Islet precursor cell (in vitro differentiated cells): ENCODE measurements at regions not wholly inside any gene's neighbourhood (a gene's known extent, or its start where the extent isn't known, plus 50 kb on each side); places are given as distances from the start of the nearest gene placed in this dataset.
"Not testable (repeated sequence)": the region's sequence is repeated elsewhere in the genome, so short reads cannot be mapped to it uniquely, and the experiment has no call there.

ENCODE experiments used
- DNase-seq: peaks from one replicate; pipeline ENCODE4 v3.0.0-alpha.2; 2018

DNA sequence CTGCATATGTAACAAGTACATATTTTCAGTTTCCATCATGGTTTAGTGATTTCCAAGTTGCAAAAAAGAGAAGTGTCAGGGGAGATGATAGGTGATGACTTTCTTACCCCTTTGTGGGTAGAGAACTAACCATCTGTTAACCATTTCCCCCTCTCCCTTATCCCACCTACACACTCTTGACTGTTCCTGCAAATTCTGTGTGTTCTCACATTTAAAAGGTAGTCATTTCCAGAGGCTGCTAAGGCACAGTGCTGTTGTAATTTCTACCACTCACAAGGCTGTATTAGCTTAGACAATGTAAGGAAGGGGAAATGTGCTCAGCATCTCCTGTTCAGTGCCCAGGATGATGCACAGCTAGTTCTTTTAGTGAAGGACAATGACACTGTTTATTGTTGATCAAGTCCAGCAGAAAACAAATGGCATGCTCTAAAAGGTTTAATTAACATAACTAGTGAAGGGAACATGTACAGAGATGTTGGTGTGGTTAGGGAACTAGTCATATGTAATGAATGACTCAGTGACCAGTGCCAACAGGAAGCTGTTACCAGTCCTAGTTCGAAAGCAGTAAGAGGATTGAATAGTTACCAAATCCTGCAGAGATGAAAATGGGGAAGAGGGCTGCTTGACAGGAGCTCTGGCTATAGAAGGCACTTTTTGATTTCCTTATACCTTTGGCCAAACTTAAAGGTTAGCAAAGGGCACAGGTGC, 165.1 kb downstream of the PLK2 start:
- DNase-seq, result peak; percentile 28

DNA sequence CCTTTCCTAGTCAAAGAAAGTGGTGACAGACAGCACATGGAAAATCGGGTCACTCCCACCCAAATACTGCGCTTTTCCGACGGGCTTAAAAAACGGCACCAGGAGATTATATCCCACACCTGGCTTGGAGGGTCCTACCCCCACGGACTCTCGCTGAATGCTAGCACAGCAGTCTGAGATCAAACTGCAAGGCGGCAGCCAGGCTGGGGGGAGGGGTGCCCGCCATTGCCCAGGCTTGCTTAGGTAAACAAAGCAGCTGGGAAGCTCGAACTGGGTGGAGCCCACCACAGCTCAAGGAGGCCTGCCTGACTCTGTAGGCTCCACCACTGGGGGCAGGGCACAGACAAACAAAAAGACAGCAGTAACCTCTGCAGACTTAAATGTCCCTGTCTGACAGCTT, 171.6 kb downstream of the PLK2 start:
- not testable (repeated sequence) for DNase-seq

DNA sequence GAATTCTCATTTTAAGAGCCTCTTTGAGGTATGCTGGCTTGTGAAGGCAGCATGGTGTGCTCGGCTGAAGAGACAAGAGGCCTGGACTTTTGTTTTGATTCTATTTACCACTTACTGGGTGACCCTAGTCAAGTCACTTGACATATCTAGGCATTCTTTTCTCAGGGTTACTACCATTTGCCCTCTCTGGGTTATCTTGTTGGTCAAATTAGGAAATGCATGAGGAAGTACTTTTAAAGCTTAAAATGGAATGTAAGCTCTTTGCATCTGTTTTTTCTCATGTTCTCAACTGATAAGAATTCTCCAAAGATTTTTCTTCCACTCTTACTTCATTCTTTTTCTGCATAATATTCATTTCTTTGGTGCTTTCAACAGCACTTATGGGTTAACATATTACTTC, 173.1 kb downstream of the PLK2 start:
- no peak for DNase-seq

DNA sequence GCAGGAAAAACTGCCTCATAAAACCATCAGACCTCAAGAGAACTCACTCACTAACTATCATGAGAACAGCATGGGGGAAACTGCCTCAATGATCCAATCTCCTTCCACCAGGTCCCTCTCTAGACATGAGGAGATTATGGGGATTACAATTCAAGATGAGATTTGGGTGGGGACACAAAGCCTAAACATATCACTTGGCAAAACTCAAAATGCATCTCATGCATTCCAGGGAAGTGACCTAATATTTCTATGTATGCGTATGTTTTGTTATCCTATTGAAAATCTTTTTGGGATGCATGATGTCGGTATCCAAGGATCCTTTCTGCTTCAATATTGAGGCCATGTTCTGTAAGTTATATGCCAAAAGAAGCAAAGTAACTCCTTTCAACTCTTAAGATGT, 174.0 kb downstream of the PLK2 start:
- DNase-seq, result no peak

DNA sequence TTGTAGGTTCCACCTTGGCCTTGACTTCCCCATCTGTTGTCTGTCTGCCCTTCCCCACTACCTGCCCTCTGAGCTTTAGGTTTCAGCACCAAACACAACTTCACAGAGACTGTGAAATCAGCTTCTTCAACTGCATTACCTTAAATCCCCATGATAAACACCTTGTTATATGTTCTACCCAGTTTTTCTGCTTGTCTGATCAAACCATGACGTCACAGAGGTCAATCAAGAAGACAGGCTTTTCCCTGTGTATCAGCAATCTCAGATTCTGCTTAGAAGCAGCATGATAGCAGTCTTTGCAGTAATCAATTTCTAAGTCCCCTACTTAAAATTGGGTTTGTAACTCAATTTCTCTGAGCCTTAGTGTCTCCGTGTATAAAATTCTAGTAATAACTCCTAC, 175.0 kb downstream of the PLK2 start:
- no peak for DNase-seq

DNA sequence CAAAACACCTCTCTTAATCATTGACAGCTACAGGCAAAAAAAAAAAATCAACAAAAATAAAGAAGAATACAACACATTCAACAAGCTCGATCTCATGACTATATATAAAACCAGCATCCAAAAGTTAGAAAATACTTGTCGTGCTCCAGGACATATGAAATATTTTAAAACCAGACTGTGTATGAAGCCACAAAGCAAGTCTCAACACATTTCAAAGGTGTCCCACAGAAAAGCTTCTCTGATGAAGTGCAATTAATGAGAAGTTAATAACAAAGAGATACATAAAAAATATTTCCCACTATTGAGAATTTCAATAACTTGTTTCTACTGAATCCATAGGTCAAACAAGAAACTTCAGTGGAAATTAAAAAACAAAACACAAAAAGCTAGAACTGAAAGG, 178.7 kb downstream of the PLK2 start:
- no peak for DNase-seq

DNA sequence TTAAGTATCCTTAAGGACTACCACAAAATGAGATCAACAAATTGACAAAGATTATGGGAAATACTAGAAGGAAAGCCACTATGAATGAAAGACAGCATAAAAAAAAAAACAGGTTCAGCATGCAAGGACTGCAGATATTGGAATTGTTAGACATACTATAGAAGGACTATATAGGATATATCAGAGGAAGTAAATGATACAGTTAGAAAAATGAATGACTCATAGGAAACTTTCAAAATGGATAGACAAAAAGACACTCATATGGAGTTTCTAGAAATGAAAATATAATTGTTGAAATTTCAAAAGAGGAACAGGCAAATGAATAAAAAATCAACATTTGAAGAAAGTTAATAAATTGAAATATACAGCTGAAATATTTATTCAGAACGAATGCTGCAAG, 180.6 kb downstream of the PLK2 start:
- DNase-seq, result no peak

DNA sequence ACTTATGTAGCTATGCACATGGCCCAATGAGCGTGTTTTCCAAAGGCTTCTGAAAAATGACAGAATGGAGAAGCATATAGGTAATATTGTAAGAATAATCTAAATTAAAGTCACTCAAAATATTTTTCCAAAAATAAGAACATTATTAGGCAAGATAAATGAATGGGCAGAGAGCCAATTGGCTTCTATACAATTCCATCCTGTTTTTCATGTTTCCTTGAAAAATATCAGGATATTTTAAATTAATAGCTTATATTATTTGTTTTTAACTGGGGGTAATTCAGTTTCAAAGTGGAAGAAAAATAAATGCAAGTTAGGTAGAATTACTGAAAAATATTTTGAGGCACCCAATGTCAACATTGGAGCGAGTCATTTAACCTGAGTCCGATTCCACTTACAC, 183.5 kb downstream of the PLK2 start:
- no peak for DNase-seq

DNA sequence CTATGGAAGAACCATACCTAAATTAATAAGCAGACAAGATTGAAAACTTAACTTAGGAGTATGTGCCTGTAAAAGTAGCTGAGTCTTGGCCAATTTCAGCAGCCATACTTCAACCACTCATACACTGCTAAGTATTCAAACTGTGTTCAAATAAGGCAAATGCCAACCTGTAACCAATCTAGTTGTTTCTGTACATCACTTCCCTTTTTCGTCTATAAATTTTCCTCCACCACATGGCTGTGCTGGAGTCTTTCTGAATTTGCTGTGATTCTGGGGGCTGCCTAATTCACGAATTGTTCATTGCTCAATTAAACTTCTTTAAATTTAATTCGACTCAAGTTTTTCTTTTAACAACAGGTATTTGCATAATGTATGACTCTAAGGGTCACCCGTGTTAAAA, 184.4 kb downstream of the PLK2 start:
- no peak for DNase-seq

DNA sequence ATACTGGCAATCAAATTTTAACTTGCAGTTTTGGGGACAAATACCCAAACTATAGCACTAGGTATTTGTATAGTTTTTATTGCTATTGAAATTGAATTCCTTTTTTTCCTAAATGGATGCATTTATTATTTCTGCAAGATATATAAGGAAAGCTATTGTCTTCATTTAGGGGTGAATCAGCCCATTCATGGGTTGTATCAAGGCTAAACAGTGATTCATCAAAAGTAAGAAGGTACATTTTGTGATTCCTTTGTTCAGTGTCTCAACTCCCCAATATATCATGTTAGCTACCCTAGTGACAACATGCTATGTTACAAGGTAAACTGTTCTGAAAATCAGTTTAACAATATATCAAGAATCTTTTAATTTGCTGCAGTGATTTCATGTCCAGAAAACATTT, 185.7 kb downstream of the PLK2 start:
- DNase-seq, result no peak

DNA sequence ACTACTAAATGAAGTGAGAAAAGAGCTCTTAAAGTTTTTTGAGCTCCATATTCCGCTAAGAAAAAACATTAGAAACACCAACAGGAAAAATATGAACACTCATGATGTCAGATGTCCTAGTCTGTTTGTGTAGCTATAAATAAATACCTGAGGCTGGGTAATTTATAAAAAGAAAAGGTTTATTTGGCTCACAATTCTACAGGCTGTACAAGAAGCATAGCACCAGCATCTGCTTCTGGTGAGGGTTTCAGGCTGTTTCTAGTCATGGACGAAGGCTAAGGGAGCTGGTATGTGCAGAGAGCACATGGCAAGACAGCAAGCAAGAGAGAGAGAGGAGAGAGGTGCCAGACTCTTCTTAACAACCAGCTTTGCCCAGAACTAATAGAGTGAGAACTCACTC, 186.2 kb downstream of the PLK2 start:
- DNase-seq, result no peak

DNA sequence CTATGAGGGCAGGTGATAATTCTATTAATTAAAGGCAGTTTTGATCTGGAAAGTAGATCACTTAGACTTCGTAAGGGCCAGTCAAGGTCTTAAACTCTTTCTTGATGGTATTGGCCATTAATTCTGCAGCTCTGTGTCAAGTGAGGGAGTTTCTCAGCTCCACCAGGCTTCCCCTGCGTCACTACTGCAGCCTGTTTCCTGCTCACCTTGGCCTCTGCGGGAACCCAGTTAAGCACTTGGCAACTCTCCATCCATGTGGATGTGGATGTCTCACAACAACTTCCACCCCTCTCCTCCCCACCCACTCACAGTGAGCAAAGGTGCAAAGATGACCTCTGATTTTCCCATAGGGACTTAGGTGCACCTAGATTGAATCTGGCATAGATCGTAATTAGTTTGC, 191.6 kb downstream of the PLK2 start:
- no peak for DNase-seq

DNA sequence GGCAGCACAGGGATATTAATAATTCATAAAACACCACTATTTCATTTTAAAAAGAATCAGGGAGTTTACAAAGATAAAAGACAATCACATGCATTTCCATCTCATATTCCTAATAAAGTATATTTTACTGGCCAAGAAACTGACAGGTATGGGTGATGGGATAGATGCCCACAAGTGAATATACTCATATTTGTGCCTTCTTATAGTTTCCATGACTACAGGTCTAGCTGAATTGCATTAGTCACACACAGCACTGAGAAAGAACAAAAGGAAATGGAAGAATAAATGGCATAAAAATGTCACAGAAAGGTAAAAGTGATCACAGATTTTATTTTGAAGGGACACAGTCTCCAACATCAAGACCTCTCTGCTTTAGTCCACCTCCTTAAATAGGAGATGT, 193.5 kb downstream of the PLK2 start:
- no peak for DNase-seq

DNA sequence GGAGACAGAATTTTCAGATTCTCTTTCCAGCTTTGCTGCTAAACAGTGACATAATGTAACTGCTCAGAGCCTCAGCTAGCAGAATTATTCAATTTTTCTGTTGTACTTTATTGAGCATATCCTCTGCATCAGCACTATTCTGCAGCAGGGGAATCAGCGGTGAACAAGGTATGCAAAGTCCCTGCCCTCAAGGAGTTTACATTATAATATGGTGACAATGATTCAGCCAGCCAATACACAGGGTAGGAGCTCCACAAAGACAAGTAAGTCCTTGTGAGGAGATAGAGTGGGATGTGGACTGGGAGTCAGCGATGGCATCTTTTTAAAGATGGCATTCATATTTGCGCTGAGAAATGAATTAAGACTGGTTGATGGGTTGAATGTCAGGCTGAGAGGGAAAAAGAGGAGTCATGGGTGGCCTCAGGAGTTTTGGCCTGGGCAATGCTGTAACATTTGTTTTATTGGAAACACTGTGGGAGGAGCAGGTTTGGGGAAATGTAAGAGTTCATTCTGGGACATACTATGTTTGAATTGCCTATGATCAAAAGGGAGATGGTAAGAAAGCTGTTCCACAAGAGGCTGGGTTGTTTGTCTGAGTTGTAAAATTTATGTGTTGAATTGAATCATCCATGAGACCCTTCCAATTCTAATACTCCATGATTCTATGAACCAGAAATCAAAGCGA, 194.5 kb downstream of the PLK2 start:
- no peak for DNase-seq

DNA sequence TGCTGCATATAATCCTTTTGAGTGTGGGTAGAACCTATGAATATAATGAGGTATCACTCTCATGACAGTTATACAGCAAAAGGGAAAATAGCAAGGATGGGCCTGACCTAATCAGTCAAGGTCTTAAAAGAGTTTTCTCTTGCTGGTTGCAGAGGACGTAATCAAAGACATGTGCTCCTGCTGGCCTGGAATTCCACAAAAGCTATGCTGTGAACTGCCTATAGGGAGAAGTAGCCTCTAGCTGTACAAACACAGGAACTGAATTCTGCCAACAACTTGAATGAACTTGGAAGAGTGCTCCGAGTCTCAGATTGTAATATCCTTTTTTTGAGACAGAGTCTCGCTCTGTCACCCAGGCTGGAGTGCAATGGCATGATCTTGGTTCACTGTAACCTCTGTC, 195.6 kb downstream of the PLK2 start:
- no peak for DNase-seq

DNA sequence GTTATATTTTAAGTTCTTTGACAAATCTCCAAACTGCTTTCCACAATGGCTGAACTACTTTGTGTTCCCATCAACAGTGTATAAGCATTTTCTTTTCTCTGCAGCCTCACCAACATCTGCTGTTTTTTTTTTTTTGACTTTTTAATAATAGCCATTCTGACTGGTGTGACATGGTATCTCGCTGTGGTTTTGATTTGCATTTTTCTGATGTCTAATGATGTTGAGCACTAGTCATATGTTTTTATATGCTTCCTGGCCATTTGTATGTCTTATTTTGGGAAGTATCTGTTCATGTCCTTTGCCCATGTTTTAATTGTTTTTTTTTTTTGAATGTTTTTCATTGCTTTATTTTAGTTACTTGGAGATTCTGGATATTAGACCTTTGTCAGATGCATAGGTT, 196.6 kb downstream of the PLK2 start:
- no peak for DNase-seq

DNA sequence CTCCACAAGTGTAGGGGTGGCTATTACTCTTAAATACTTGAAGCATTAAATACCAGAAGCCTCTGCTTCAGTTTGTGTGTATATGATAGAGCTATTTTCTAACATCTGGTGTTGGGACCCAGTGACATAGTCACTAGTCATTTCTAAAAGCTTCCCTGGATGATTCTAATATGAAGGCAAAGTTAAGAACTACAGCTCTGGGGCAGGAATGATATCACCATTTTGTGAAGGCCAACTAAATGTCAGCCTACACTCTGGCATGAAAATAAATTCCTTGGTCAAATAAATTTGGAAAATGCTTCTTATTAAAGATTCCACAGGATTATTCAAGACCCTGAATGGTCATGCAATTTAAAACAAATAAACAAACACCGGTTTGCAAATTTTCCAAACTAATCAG, 197.7 kb downstream of the PLK2 start:
- no peak for DNase-seq

DNA sequence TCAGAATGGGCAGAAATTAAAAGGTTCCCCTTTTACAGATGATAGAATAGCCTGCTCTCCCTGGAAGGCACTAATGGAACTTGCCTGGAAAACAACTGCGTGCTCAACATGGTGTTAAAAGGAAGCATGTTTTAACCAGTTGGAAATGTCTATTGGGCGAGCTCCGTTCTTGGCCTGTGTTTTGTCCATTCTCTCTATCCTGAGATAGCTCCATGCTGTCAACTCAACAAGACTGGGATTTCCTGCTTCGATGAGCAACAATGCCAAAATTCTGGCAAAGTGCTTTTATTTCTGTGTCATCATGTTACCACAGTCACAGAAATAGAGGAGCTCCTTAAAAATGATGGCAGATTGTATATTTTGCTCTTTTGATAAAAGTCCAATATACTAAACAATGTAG, 198.3 kb downstream of the PLK2 start:
- DNase-seq, result no peak

DNA sequence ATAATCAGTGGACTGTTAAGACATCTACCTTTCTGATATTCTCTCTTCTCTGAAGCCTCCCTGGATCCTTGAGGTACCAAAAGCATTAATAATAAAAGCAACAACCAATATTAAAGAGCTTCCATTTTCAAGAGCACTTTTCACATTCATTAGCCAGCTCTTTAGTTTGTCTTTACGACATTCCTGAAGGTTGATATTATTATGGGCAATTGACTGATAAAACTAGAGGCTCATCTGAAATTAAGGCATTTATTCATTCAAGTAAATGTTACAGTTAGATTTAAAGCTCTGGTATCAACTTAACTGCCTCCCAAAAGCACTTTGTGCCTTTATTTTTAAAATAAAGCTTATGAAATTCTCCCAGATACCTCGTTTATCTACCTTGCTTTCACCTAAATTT, 199.6 kb downstream of the PLK2 start:
- no peak for DNase-seq

DNA sequence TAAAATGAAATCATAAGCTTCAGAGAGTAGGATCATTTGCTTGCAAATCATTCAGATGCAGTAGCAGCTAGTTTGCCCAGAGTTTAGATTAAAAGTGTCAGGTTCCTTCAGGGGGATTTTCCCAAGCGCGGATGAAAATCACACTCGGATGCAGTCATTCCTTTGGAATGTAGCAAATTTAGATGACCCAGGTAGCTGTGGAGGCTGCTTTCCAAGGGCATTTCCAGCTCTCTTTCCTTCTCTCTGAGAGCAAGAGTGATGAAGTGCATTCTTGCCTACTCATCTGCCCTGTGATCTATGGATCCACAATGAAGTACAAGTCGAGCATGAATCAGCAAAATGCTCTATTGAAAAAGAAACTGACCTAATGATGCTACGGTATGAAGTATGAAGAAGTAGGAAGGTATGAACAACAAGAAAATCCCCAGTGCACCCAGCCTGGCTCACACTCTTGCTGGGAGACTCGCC, 200.2 kb downstream of the PLK2 start:
- DNase-seq, result peak; percentile 93

DNA sequence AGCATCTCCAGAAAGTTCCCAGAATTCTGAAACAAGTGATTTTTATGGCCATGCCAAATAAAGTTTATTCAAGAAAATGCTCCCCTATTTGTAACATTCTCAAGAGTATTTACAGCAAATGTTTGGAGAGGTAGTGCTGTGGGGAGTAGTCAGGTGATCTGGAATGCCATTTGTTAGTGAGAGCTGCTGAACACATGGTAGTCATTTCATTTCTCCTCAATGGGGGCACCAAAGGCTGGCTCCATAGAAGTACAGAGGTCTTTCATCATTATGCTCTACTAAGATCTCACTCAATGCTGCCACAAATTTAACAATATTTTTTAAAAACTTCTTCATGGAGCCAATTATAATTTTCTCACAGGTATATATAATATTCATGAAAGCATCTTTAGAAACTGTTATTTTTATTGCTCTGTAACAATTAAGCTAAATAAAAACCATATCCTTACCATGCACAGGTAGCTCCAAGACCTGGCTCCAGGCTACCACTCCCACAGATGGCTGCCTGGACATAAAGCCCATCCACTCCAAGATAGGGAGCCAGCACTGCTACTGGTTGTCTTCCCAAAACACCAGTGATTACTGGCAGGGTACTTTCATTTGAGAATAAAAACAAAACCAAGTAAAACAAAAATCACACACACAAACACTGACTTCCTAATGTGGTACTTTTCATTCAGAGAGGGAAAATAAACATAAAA, 200.8 kb downstream of the PLK2 start:
- no peak for DNase-seq

DNA sequence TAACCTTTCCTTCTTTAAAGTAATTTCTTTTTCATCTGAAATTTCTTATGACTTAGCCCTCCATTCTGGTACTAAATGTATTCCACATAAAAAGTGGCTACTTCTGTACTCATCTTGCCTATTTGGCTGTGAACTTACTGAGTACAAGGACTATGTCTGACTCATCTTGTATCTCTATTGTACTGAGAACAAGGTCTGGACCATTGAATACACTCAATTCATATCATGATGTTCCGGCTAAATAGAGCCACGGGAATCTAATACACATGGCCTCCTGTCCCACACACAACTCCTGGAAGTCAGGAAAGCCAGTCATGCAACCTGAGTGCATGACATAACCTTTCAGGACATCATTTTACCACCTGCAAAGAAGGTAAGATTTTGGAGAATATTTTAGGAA, 203.9 kb downstream of the PLK2 start:
- DNase-seq, result no peak

DNA sequence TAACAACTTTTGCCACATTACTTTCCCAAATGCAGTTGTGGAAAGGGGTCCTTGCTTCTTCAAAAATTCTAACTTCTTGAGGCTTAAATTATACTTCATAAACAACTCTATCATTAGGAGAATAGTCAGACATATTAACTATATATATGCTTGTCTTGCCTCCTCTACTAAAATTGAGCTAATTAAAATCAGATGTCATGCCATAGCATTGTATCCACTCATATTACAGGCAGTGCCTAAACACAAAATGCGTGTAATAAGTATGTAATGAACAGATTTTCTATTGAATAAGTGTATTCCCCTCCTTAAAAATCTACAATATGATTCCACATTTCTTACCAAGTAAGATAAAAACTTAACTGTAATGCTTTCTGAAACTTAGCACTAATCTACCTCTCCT, 204.5 kb downstream of the PLK2 start:
- no peak for DNase-seq

DNA sequence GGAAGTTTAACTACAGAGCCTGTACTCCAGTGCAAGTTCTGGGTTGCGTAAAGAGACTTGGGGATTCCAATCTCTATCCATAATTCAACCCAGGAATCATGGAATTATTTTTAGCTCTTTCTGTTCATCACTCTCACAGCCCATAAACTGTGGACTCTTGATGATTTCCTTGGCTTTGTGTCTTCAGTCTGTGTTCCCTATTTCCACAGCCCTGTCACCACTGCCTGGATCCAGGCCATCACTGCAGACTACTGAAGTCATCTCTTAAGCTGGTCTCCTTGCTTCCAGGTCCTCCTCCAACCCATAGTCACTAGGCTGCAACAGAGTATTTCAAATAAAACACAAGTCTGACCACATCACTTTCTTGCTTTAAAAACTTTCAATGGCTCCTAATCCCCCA, 211.7 kb downstream of the PLK2 start:
- DNase-seq, result no peak
